Activated T-helper 1 cell treated with Interleukin-2 at 50 U/mL for 16 hours (primary cell): ENCODE measurements at regions not wholly inside any gene's neighbourhood (a gene's known extent, or its start where the extent isn't known, plus 50 kb on each side); places are given as distances from the start of the nearest gene placed in this dataset.

Experiments
- DNase-seq: peaks from one replicate; pipeline ENCODE4 v3.0.0-alpha.2; 2020; ENCODE audit warnings: low read depth

DNA sequence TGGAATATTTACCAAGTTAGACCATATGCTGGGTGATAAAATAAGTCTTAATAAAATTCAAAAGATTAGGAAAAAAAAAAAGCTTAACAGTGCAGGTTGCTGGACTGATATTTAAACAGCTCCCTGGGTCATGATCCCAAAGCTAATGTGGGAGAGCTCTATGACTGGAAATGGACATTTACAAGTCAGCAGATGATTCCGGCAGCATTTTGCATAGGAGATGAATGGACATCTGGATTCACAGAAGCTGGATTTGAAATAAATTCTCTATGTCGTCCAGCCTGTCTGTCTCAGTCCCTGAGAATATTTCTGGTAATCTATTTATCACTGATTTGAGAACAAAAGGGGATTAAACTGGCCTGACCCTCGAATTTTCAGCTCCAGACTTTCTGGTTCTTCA lies 52.3 kb upstream of the KLHL25 start:
- DNase-seq: no peak

GRCh38 chr15:85849946-85850345 lies 55.2 kb upstream of the KLHL25 start:
- no peak for DNase-seq

- DNase-seq: no peak
Observed at GRCh38 chr15:85852969-85853368, 58.2 kb upstream of the KLHL25 start.

GRCh38 chr15:85854345-85855097 lies 59.8 kb upstream of the KLHL25 start:
- DNase-seq: peak; percentile 9

DNA sequence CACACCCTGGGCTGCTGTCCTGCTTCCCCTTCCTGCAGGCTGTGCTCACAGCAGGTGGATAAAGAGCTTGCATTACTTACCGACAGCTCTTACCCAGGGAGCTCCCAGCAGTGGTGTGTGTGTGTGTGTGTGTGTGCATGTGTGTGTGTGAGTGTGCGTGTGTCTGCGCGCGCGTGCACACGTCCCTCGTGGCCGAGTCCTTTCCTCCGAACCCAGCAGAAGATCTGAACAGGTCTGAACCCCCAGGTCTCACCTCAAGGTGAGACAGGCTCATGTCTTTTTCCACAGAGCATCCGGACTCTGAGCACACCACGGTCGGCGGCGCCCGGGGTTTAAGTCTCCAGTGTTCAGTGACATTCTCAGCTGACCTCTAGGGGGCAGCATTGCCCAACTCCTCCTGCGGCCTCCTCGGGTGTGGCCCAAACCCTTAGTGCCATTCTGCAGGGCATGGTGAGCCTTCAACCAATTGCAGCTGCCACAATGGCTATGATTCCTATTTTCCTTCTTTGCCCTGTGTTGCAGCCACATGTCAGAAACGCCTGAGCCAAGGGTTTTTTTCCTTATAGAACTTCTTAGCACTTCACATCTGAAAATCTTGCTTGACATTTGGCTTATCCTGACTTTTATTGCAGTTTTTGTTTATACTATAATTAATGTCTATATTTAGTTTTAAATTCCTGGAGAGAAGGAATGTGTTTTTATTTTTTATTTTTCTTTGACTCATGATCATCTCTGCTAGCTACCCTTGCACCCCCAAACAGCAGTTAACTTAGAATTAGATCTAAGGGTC lies 64.1 kb upstream of the KLHL25 start:
- peak; percentile 57 for DNase-seq

DNA sequence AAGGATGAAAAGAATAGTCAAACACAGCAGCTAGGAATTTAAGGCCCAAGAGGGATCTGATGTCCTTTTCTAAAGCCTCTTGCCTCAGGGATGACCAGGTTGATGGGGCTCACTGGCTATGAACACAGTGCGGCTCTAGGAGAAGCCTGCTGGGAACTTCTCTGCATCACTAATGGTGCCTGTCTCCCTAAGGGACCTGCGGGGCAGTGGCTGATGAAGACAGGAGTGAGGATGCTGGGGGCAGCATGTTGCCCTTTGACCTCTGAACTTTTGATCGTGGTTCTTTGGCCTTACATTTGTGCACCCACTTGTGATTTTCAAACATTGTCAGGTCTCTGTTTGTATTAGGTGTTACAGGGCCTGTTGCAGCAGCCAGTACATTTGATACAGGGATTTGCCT lies 64.9 kb upstream of the KLHL25 start:
- no peak for DNase-seq

DNA sequence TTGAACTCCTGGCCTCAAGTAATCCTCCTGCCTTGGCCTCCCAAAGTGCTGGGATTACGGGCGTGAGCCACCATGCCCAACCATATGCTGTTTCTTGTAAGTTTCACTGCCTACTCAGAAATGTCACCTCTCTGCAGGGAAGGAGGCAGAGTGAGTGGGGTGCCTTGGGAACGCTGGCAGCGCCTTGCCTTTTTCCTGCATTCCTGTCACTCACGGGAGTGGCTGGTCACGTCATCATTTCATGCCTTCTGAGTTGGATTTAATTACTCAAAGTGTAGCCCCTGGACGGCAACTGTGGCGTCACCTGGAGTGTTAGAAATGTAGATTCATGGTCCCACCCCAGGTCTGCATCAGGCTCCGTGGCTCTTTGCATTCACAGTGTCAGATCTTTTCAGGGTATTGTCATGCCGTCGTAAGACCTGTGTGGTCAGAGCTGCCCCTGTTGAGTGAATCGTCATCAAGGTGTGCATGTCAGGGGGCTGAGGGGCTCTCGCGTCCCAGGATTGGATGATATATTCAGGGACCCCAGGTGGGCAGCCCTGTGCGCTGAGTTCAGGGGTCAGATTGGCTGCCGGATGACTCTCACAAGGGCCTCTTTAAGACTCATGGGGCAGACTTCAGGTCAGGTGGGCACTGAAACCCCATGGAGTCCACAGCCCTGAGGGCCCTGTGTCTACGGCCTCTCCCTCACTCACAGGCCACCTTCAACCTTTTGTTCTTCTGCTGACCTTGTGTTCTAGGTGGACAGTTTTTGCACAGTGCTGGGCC lies 65.9 kb upstream of the KLHL25 start:
- no peak for DNase-seq

DNA sequence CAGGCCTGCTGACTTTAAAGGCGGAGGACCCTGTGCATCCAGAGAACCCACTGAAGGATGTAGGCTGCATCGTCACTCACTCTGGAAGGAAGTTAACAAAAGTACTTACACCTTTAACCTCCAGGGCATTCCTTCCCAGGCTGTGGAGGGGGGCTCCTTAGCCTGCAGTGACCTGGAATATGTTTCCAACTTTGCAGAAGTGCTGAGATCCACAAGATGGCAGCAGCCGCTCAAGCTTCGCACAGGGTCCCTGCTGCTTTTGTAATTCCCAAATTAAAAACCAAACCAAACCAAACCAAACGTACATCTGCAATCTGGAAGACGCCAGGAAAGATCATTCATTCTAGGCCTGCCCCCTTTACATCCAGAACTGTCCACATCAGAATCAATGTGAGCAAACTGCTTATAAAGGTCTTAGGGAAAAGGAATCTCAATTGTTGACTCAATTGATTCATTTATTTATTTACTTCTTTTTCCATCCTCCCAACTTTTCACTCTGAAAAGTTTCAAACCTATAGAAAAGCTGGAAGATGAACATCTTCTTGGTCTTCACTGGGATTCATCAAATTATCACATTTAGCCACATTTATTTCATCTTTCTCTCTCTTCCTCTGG lies 70.5 kb upstream of the KLHL25 start:
- no peak for DNase-seq

- DNase-seq: no peak
Observed at GRCh38 chr15:85867250-85867649, 72.5 kb upstream of the KLHL25 start.

DNA sequence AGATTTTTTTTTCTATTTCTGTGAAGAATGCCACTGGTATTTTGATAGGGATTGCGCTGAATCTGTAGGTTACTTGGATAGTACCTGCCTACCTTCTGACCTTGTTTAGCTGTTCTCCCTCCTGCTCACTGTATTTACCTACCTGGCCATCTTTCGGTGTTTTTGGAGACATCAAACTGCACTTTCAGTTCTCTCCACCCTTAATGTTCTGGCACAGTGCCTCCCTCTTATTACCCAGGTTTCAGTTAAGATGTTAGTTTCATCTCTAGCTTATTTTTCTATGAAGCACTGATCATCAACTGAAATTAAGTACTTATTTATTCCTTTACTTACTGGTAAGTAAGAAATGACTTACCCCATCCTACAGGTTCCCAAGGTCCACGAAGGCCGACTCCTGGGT lies 74.4 kb upstream of the KLHL25 start:
- DNase-seq: no peak

- DNase-seq: no peak
Observed at GRCh38 chr15:85870216-85871014, 75.7 kb upstream of the KLHL25 start.

- DNase-seq: no peak
Observed at GRCh38 chr15:85871545-85871944, 76.8 kb upstream of the KLHL25 start.

- DNase-seq: no peak
Observed at GRCh38 chr15:85872125-85872524, 77.4 kb upstream of the KLHL25 start.

GRCh38 chr15:85874236-85874635 lies 79.5 kb upstream of the KLHL25 start:
- no peak for DNase-seq

GRCh38 chr15:85875756-85876155 lies 81.0 kb upstream of the KLHL25 start:
- DNase-seq: no peak

DNA sequence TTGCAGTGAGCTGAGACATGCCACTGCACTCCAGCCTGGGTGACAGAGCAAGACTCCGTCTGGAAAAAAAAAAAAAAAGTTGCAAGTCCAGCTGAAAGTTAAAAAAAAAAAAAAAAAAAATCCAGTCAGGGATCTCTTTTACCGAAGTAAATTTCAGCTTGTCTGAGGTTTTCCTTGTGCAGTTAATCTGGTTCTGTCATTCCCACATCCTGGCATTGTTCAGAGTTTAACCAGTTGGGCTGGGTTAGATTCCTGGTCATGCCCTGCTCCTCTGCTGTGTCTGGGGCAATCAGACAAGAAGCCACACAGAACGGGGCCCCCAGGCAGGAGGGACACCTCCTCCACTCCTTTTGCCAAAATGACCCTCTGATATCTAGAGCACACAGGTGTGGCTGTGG lies 84.1 kb upstream of the KLHL25 start:
- no peak for DNase-seq

DNA sequence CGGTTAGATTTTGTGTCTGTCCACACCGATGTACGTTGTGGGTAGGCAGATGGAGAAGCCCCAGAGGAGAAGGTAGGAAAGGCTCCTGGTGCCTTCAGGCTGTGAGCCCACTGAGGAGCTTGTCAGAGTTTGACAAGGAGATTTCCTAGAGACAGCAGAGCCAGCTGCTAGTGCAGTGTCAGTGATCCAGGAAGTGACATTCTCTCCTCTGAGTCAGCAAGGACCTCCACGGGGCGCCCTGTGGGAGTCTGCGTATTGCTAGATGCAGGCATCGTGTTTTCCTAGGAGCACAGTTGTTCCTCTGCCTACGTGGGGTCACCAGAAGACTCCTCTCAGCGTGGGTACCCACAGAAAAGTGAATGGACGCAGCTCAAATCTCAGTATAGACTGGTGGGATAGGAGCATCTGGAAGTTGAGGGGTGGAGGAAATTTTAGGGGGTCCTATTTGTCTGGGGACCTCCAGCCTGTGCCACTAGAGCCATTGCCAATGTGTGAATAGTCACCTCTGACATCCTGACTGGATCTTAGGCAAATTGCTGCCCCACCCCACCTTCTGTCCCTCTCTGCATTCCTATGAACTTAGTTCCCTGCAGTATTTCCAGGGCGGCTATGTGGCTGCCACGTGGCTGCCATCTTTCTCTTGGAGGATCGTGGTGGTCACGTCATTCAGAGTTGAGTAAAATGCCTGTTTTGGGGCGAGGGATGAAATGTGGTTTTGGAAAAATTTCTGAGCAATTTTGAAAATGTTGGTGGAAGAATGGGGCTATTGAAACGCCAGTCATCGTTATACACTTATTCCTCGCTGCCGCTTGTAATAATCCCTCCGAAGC lies 84.8 kb upstream of the KLHL25 start:
- DNase-seq: no peak

GRCh38 chr15:85880501-85881190 lies 85.9 kb upstream of the KLHL25 start:
- no peak for DNase-seq

- DNase-seq: no peak
Observed at GRCh38 chr15:85886309-85886811, 91.6 kb upstream of the KLHL25 start.
